MM.1S (cell line): ENCODE measurements at regions not wholly inside any gene's neighbourhood (a gene's known extent, or its start where the extent isn't known, plus 50 kb on each side); places are given as distances from the start of the nearest gene placed in this dataset.

Source experiments
- DNase-seq: peaks from one replicate; pipeline ENCODE4 v3.0.0-alpha.2; 2015
- H2AFZ ChIP-seq: fragments of 300-600 bp; sonication (generic); 2 replicates; pipeline ENCODE4 v1.6.0; 2016; ENCODE audit warnings: antibody characterized with exemption, low read length
- H3F3A ChIP-seq: fragments of 300-600 bp; sonication (generic); 2 replicates; pipeline ENCODE4 v1.6.1; 2016; ENCODE audit warnings: mild to moderate bottlenecking, antibody characterized with exemption, low read length, moderate library complexity, mixed read lengths; ENCODE audit not compliant: insufficient read depth
- H3K27ac ChIP-seq: fragments of 300-600 bp; sonication (generic); 2 replicates; pipeline ENCODE4 v1.5.1; 2016; ENCODE audit warnings: mild to moderate bottlenecking, low read length
- H3K27me3 ChIP-seq: fragments of 300-600 bp; sonication (generic); replicated peaks from 2 replicates; pipeline ENCODE4 v1.6.0; 2016; ENCODE audit warnings: low read length; ENCODE audit not compliant: insufficient read depth
- H3K36me3 ChIP-seq: fragments of 300-600 bp; sonication (generic); replicated peaks from 2 replicates; pipeline ENCODE4 v1.6.1; 2016; ENCODE audit warnings: mild to moderate bottlenecking, low read length, mixed read lengths; ENCODE audit not compliant: insufficient read depth
- H3K4me1 ChIP-seq: fragments of 300-600 bp; sonication (generic); 2 replicates; pipeline ENCODE4 v1.6.1; 2016; ENCODE audit warnings: low read length, mixed read lengths
- H3K4me2 ChIP-seq: fragments of 300-600 bp; sonication (generic); 2 replicates; pipeline ENCODE4 v1.6.0; 2016; ENCODE audit warnings: low read depth, low read length
- H3K4me3 ChIP-seq: fragments of 300-600 bp; sonication (generic); 2 replicates; pipeline ENCODE4 v1.5.1; 2016; ENCODE audit warnings: low read length, mixed read lengths
- H3K79me2 ChIP-seq: fragments of 300-600 bp; sonication (generic); 2 replicates; pipeline ENCODE4 v1.6.1; 2016; ENCODE audit warnings: mixed run types, low read length, mixed read lengths
- H3K9ac ChIP-seq: fragments of 300-600 bp; sonication (generic); 2 replicates; pipeline ENCODE4 v1.6.1; 2016; ENCODE audit warnings: low read length, mixed read lengths
- H3K9me2 ChIP-seq: fragments of 300-600 bp; sonication (generic); replicated peaks from 2 replicates; pipeline ENCODE4 v1.6.1; 2016; ENCODE audit warnings: mild to moderate bottlenecking, low read length, mixed read lengths; ENCODE audit not compliant: insufficient read depth
- H3K9me3 ChIP-seq: fragments of 300-600 bp; sonication (generic); replicated peaks from 2 replicates; pipeline ENCODE4 v1.6.1; 2016; ENCODE audit warnings: mild to moderate bottlenecking, low read length, mixed read lengths; ENCODE audit not compliant: insufficient read depth
- H4K20me1 ChIP-seq: fragments of 300-600 bp; sonication (generic); 2 replicates; pipeline ENCODE4 v1.6.1; 2016; ENCODE audit warnings: mild to moderate bottlenecking, low read length, moderate library complexity, mixed read lengths; ENCODE audit not compliant: insufficient read depth
- CTCF ChIP-seq: fragments of 300-600 bp; sonication (generic); IDR thresholded peaks from 2 replicates; pipeline ENCODE4 v1.5.1; 2016; ENCODE audit warnings: antibody characterized with exemption, low read length, mixed read lengths
- EZH2 ChIP-seq: fragments of 300-600 bp; sonication (generic); optimal IDR thresholded peaks from 2 replicates; pipeline ENCODE3; 2017; ENCODE audit warnings: low read depth, mild to moderate bottlenecking, antibody characterized with exemption, low read length, mixed read lengths
- EZH2phosphoT487 ChIP-seq: fragments of 300-600 bp; sonication (generic); IDR thresholded peaks from 2 replicates; pipeline ENCODE4 v1.6.1; 2018; ENCODE audit warnings: antibody characterized with exemption, low read length

- H3K9me2 ChIP-seq = no peaks in the 10 kb centered on the region
- DNase-seq = no peak
- no peak overlapping the region for H2AFZ ChIP-seq
- no peak overlapping the region for H3K27ac ChIP-seq
- 0 out of 2 replicates have a peak, but pooled peaks cover 4% of the 10 kb centered on the region for H3K4me1 ChIP-seq
- no peaks in the 10 kb centered on the region for H3K79me2 ChIP-seq
- H3F3A ChIP-seq = no peaks in the 10 kb centered on the region
- no peaks in the 10 kb centered on the region for H3K36me3 ChIP-seq
- H3K9me3 ChIP-seq = no peaks in the 10 kb centered on the region
- H3K4me3 ChIP-seq = no peak overlapping the region
- no peaks in the 10 kb centered on the region for H3K27me3 ChIP-seq
- H3K9ac ChIP-seq = no peak overlapping the region
- TF ChIP-seq EZH2phosphoT487 (no peak), CTCF (no peak), EZH2 (no peak)
- no peaks in the 10 kb centered on the region for H4K20me1 ChIP-seq
- H3K4me2 ChIP-seq = no peak overlapping the region
Observed at GRCh38 chr7:35967366-35968139, 166.7 kb downstream of the SEPTIN7 start.

GRCh38 chr7:35968140-35968940 lies 167.5 kb downstream of the SEPTIN7 start:
- no peak overlapping the region for H3K4me2 ChIP-seq
- no peak overlapping the region for H3K27ac ChIP-seq
- H3K27me3 ChIP-seq = no peaks in the 10 kb centered on the region
- H4K20me1 ChIP-seq = no peaks in the 10 kb centered on the region
- H3K9me3 ChIP-seq = no peaks in the 10 kb centered on the region
- H3K4me3 ChIP-seq = no peak overlapping the region
- H3K36me3 ChIP-seq = no peaks in the 10 kb centered on the region
- DNase-seq = no peak
- H3K79me2 ChIP-seq = no peaks in the 10 kb centered on the region
- no peaks in the 10 kb centered on the region for H3K9me2 ChIP-seq
- no peak overlapping the region for H3K9ac ChIP-seq
- H3F3A ChIP-seq = no peaks in the 10 kb centered on the region
- no peak overlapping the region for H2AFZ ChIP-seq
- TF ChIP-seq EZH2 (no peak), EZH2phosphoT487 (no peak), CTCF (no peak)
- H3K4me1 ChIP-seq = 0 out of 2 replicates have a peak, but pooled peaks cover 4% of the 10 kb centered on the region

GRCh38 chr7:35969066-35969465 lies 168.2 kb downstream of the SEPTIN7 start:
- Histone ChIP-seq H3K27ac (no peak overlapping the region), H2AFZ (no peak overlapping the region), H3K79me2 (no peaks in the 10 kb centered on the region), H3K4me3 (no peak overlapping the region), H3K4me1 (0 out of 2 replicates have a peak, but pooled peaks cover 4% of the 10 kb centered on the region), H4K20me1 (no peaks in the 10 kb centered on the region), H3K9ac (no peak overlapping the region), H3K36me3 (no peaks in the 10 kb centered on the region), H3K4me2 (no peak overlapping the region), H3K9me2 (no peaks in the 10 kb centered on the region), H3K9me3 (no peaks in the 10 kb centered on the region), H3F3A (no peaks in the 10 kb centered on the region), H3K27me3 (no peaks in the 10 kb centered on the region)
- TF ChIP-seq EZH2 (no peak), CTCF (no peak), EZH2phosphoT487 (no peak)
- no peak for DNase-seq
